B cell (primary cell): ENCODE measurements at regions not wholly inside any gene's neighbourhood (a gene's known extent, or its start where the extent isn't known, plus 50 kb on each side); places are given as distances from the start of the nearest gene placed in this dataset.

Source experiments
- EZH2 ChIP-seq: IDR thresholded peaks from 2 replicates; pipeline ENCODE4 v1.6.1; 2012; ENCODE audit warnings: borderline replicate concordance, low read depth, mild to moderate bottlenecking, moderate library complexity, low read length; ENCODE audit not compliant: insufficient read depth, poor library complexity, severe bottlenecking
- TF ChIP-seq, protein P1 (sequence below): fragments of 200-600 bp; IDR thresholded peaks from one replicate; pipeline ENCODE4 v1.8.0; 2022; ENCODE audit warnings: antibody characterized with exemption, mild to moderate bottlenecking

DNA sequence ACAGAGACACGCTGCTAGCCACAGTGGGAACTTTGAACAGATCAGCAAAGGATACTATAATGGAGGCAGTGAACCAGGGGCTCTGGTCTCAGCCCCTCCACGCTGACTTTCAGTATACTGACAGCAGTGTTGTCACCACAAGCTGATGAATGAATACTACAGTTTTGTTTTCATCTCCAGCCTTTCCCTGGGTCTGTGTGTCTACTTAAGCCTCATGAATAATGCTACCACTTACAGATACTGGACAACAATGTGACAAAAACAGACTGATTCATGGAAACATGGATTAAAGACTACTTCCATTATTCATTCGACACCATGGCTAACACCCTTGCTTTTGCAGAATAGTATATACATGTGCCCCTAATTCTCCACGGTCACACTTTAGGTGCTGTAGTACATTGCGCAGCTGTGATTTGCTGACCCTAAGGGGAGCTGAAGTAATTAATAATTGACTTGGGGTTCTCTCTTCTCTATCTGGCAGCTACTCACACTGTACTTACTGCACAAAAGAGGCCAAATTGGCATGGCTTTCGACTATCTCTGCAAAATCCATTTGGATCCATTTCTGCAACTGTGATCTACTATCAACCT lies 203.2 kb upstream of the LYPLAL1 start:
- TF ChIP-seq EZH2 = no peak
- TF ChIP-seq, protein P1, sequence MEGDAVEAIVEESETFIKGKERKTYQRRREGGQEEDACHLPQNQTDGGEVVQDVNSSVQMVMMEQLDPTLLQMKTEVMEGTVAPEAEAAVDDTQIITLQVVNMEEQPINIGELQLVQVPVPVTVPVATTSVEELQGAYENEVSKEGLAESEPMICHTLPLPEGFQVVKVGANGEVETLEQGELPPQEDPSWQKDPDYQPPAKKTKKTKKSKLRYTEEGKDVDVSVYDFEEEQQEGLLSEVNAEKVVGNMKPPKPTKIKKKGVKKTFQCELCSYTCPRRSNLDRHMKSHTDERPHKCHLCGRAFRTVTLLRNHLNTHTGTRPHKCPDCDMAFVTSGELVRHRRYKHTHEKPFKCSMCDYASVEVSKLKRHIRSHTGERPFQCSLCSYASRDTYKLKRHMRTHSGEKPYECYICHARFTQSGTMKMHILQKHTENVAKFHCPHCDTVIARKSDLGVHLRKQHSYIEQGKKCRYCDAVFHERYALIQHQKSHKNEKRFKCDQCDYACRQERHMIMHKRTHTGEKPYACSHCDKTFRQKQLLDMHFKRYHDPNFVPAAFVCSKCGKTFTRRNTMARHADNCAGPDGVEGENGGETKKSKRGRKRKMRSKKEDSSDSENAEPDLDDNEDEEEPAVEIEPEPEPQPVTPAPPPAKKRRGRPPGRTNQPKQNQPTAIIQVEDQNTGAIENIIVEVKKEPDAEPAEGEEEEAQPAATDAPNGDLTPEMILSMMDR = no peak
